HepG2 (cell line): ENCODE measurements at regions not wholly inside any gene's neighbourhood (a gene's known extent, or its start where the extent isn't known, plus 50 kb on each side); places are given as distances from the start of the nearest gene placed in this dataset.

Experiments
- ATAC-seq: fragments of 200-7000 bp; cut with Tn5 transposase; 3 replicates; pipeline ENCODE4 v1.9.1; 2020; ENCODE audit warnings: mild to moderate bottlenecking, moderate library complexity
- BruUV-seq: library from RNA; stranded (reverse); fragments of 400-500 nt; replicated peaks from 2 replicates; lab custom pipeline; 2021; lab: Mats Ljungman, UMichigan
- CTCF ChIA-PET: fragments of 300-600 bp; formaldehyde crosslinking; extraction: SDS; loops from one replicate; lab custom pipeline; 2021; ENCODE audit warnings: low total read pairs, inconsistent platforms, low intra/inter-chr PET ratio; lab: Yijun Ruan, JAX
- POLR2A ChIA-PET: fragments of 350-600 bp; sonication (Branson Sonifier 250); formaldehyde crosslinking; loops from one replicate; lab custom pipeline; 2020; ENCODE audit warnings: antibody characterized with exemption, inconsistent platforms; lab: Yijun Ruan, JAX
- DNase-seq: peaks from one replicate; pipeline ENCODE4 v3.0.0-alpha.2; 2015; ENCODE audit warnings: low spot score
- FAIRE-seq: peaks from 3 replicates; lab custom pipeline; 2011; peaks lifted over from hg19 to GRCh38; lab: Jason Lieb, UNC
- H2AFZ ChIP-seq: one replicate; pipeline ENCODE4 v1.6.1; 2011; ENCODE audit warnings: low read length, inconsistent platforms
- H3K27ac ChIP-seq: fragments of 300-600 bp; 3 replicates; pipeline ENCODE4 v1.8.0; 2011; ENCODE audit warnings: mixed run types, mild to moderate bottlenecking, mixed read lengths, low read length, inconsistent platforms; ENCODE audit not compliant: insufficient read depth; ENCODE audit errors: extremely low read length
- H3K27me3 ChIP-seq, 2 experiments: fragments of 200-600 bp in 1 of 2; 2 replicates in 1 of 2; 3 replicates in 1 of 2; pipeline versions ENCODE4 v1.6.0 to v1.8.0; 2011; ENCODE audit warnings: low read length in 2 of 2, mild to moderate bottlenecking in 2 of 2, moderate library complexity in 2 of 2, inconsistent platforms in 1 of 2; ENCODE audit not compliant: insufficient read depth in 2 of 2, control insufficient read depth in 1 of 2
- H3K36me3 ChIP-seq, 2 experiments: fragments of 200-600 bp in 1 of 2; replicated peaks in 1 of 2; 2 replicates in 1 of 2; 3 replicates in 1 of 2; pipeline versions ENCODE4 v1.5.1 to v1.8.0; 2011; ENCODE audit warnings: low read length in 2 of 2, inconsistent platforms in 1 of 2; ENCODE audit not compliant: insufficient read depth in 2 of 2, control insufficient read depth in 1 of 2
- H3K4me1 ChIP-seq: 2 replicates; pipeline ENCODE4 v1.5.1; 2012; ENCODE audit warnings: low read length, inconsistent platforms; ENCODE audit not compliant: insufficient read depth
- H3K4me2 ChIP-seq: 2 replicates; pipeline ENCODE4 v1.6.0; 2011; ENCODE audit warnings: low read depth, low read length, inconsistent platforms
- H3K4me3 ChIP-seq, 3 experiments: fragments of 200-600 bp in 1 of 3; sonication (generic), shearing (Covaris generic) in 1 of 3; replicated peaks in 1 of 3; 2 replicates each; pipeline ENCODE4 v1.5.1; 2011 to 2016; ENCODE audit warnings: low read length in 3 of 3, inconsistent platforms in 2 of 3, low read depth in 2 of 3, mild to moderate bottlenecking in 2 of 3, control low read depth in 1 of 3, mixed read lengths in 1 of 3; ENCODE audit not compliant: insufficient read depth in 1 of 3
- H3K79me2 ChIP-seq: one replicate; pipeline ENCODE4 v1.6.1; 2011; ENCODE audit warnings: low read length, inconsistent platforms; ENCODE audit not compliant: insufficient read depth
- H3K9ac ChIP-seq: 2 replicates; pipeline ENCODE4 v1.6.0; 2011; ENCODE audit warnings: mild to moderate bottlenecking, low read depth, low read length, inconsistent platforms; ENCODE audit not compliant: insufficient read depth
- H3K9me3 ChIP-seq: 2 replicates; pipeline ENCODE4 v1.5.1; 2012; ENCODE audit warnings: mild to moderate bottlenecking, low read length
- H4K20me1 ChIP-seq: 2 replicates; pipeline ENCODE4 v1.6.0; 2011; ENCODE audit warnings: inconsistent platforms, mild to moderate bottlenecking, low read length, moderate library complexity; ENCODE audit not compliant: insufficient read depth
- RORA ChIP-seq: sonication (generic); formaldehyde crosslinking; IDR thresholded peaks from 2 replicates; pipeline ENCODE4 v1.5.0; 2020; ENCODE audit warnings: mild to moderate bottlenecking, missing genetic modification reagents, moderate library complexity
- ZFP36L2 ChIP-seq: sonication (generic); formaldehyde crosslinking; IDR thresholded peaks from 2 replicates; pipeline ENCODE4 v1.4.0; 2020; ENCODE audit warnings: missing genetic modification reagents
- ZFP41 ChIP-seq: sonication (generic); formaldehyde crosslinking; IDR thresholded peaks from 2 replicates; pipeline ENCODE4 v1.4.0; 2020; ENCODE audit warnings: mild to moderate bottlenecking, missing genetic modification reagents, borderline replicate concordance
- WGBS: methylation state at CpG from one replicate; pipeline ENCODE4 v1.1.6; 2017; ENCODE audit warnings: low lambda C conversion rate; 5-methylcytosine and 5-hydroxymethylcytosine counted together
- in situ Hi-C: cut with HindIII; loops from 2 replicates; pipeline ENCODE4 v1.10.0; 2017; ENCODE audit warnings: low pct_unique_long_range_greater_than_20kb; ENCODE audit not compliant: extremely low pct_ligation_motif_present
- intact Hi-C: fragments of 100-400 bp; cut with micrococcal nuclease; formaldehyde crosslinking; loops from one replicate; pipeline ENCODE4 v1.10.0; 2022; ENCODE audit not compliant: unreplicated experiment
- TF ChIP-seq, protein P1 (sequence below): sonication (generic); formaldehyde crosslinking; IDR thresholded peaks from 2 replicates; pipeline ENCODE4 v1.4.0; 2020; ENCODE audit warnings: missing genetic modification reagents, borderline replicate concordance
- TF ChIP-seq, protein P2 (sequence below), 2 experiments: sonication (generic) in 1 of 2; formaldehyde crosslinking in 1 of 2; IDR thresholded peaks; 2 replicates each; pipeline versions ENCODE4 v1.4.0 to v1.6.1; 2018 to 2020; ENCODE audit warnings: missing genetic modification reagents in 2 of 2, borderline replicate concordance in 1 of 2, low read depth in 1 of 2, mild to moderate bottlenecking in 1 of 2, missing biosample characterization in 1 of 2

DNA sequence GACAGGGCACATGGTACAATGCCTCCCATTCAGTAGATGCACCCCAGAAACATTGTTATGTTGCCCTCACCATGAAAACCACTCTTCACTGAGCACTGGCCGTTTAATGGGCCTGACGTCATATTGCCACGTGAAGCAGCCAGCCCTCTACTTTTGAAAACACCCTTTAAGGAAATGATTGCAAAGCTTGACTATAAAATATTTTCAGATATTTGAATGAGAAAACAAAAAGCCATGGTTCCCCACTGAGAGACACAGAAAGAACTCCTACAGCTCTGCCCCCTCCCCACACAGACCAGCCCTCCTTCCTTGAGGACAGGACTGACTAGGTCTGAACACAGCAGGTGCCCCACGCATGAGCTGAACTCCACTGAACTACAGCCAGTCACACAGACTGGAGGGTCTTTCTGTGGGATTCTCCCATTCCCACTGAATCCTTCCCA is 349.1 kb downstream of the ANAPC1 start:
- BruUV-seq, result no TSS peak
- TF ChIP-seq ZFP41 (no peak), ZFP36L2 (CRISPR knock-in tag) (no peak), RORA (CRISPR knock-in tag) (no peak)
- TF ChIP-seq, protein P1, sequence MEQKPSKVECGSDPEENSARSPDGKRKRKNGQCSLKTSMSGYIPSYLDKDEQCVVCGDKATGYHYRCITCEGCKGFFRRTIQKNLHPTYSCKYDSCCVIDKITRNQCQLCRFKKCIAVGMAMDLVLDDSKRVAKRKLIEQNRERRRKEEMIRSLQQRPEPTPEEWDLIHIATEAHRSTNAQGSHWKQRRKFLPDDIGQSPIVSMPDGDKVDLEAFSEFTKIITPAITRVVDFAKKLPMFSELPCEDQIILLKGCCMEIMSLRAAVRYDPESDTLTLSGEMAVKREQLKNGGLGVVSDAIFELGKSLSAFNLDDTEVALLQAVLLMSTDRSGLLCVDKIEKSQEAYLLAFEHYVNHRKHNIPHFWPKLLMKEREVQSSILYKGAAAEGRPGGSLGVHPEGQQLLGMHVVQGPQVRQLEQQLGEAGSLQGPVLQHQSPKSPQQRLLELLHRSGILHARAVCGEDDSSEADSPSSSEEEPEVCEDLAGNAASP (CRISPR knock-in tag), result no peak
- TF ChIP-seq, protein P2, sequence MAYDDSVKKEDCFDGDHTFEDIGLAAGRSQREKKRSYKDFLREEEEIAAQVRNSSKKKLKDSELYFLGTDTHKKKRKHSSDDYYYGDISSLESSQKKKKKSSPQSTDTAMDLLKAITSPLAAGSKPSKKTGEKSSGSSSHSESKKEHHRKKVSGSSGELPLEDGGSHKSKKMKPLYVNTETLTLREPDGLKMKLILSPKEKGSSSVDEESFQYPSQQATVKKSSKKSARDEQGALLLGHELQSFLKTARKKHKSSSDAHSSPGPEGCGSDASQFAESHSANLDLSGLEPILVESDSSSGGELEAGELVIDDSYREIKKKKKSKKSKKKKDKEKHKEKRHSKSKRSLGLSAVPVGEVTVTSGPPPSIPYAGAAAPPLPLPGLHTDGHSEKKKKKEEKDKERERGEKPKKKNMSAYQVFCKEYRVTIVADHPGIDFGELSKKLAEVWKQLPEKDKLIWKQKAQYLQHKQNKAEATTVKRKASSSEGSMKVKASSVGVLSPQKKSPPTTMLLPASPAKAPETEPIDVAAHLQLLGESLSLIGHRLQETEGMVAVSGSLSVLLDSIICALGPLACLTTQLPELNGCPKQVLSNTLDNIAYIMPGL (CRISPR knock-in tag; IDR thresholded peaks at IDR 0.05; ENCODE audit: borderline replicate concordance in 1 of 2, low read depth in 1 of 2), result no peak
- in situ Hi-C loops, result no loop called here
- no peak overlapping the region for H2AFZ ChIP-seq
- FAIRE-seq (no peak), DNase-seq (no peak), ATAC-seq (peak; percentile 18; the same call in 1 of the 3 replicates)
- peaks cover 30% of the 10 kb centered on the region for H3K4me1 ChIP-seq
- POLR2A ChIA-PET, result no interaction called here
- H3K27ac ChIP-seq, result no peak overlapping the region
- H3K36me3 ChIP-seq, result no peaks in the 10 kb centered on the region
- H3K27me3 ChIP-seq, result no peaks in the 10 kb centered on the region
- no peak overlapping the region for H3K4me3 ChIP-seq
- no peaks in the 10 kb centered on the region for H4K20me1 ChIP-seq
- 89% methylated on average over 4 of the region's 4 CpGs for WGBS
- no peak overlapping the region; the same call in 1 of the 2 replicates for H3K4me2 ChIP-seq
- CTCF ChIA-PET, result no interaction called here
- H3K79me2 ChIP-seq, result no peaks in the 10 kb centered on the region
- intact Hi-C loops, result no loop called here
- peak overlapping the region; percentile 23; the same call in 1 of the 2 replicates for H3K9ac ChIP-seq
- H3K9me3 ChIP-seq, result no peaks in the 10 kb centered on the region
